Stimulated activated CD4-positive, alpha-beta T cell treated with anti-CD3 and anti-CD28 coated beads, Interleukin-1b, Interleukin-23, amount 100 ng/mL, for 48 hours (primary cell): ENCODE measurements at regions not wholly inside any gene's neighbourhood (a gene's known extent, or its start where the extent isn't known, plus 50 kb on each side); places are given as distances from the start of the nearest gene placed in this dataset.
"Not testable (repeated sequence)": the region's sequence is repeated elsewhere in the genome, so short reads cannot be mapped to it uniquely, and the experiment has no call there.

Source experiments
- DNase-seq: peaks from one replicate; pipeline ENCODE4 v3.0.0-alpha.2; 2020

DNA sequence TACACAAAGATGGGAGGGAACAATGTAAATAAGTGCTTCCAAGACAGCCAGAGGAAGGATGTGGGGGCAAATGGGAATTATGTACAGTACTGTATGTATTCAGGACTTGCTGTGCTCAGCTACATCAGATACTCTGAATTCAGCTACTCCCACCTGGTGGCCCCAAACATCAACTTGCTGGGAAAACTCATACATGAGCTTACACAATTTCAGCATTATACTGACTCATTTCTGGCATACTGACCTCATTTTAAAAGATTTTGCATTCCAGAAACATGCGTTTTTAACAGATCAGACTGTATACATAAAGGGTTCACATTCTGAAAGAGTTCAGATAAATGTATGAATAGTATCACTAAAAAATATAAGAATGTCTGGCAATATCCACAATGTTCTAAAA lies 59.7 kb downstream of the GPX5 start:
- no peak for DNase-seq

GRCh38 chr6:28586324-28586723 lies 60.6 kb downstream of the GPX5 start:
- DNase-seq: no peak

GRCh38 chr6:28586962-28587745 lies 61.5 kb downstream of the GPX5 start:
- DNase-seq: peak; percentile 80

DNA sequence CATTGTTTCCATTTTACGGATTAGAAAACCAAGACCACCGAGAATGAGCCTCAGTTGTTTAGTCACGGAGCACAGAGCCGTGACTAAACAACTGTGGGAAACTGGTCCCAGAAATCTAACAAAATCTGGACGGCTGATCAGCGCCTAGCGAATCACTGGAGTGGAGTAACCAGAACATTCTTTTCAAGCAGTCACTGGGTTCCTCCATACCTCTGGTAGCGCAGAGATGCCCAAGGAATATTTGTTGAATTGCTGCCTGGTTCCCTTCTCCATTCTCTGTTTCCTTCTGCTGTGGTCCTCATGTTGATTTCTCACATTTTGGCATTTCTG lies 62.0 kb downstream of the GPX5 start:
- DNase-seq: no peak

- DNase-seq: no peak
These were observed 63.0 kb downstream of the GPX5 start for GRCh38 chr6:28588666-28589065.

GRCh38 chr6:28589234-28589956 lies 63.7 kb downstream of the GPX5 start:
- peak; percentile 75 for DNase-seq

GRCh38 chr6:28589957-28590349 lies 64.3 kb downstream of the GPX5 start:
- DNase-seq: no peak

DNA sequence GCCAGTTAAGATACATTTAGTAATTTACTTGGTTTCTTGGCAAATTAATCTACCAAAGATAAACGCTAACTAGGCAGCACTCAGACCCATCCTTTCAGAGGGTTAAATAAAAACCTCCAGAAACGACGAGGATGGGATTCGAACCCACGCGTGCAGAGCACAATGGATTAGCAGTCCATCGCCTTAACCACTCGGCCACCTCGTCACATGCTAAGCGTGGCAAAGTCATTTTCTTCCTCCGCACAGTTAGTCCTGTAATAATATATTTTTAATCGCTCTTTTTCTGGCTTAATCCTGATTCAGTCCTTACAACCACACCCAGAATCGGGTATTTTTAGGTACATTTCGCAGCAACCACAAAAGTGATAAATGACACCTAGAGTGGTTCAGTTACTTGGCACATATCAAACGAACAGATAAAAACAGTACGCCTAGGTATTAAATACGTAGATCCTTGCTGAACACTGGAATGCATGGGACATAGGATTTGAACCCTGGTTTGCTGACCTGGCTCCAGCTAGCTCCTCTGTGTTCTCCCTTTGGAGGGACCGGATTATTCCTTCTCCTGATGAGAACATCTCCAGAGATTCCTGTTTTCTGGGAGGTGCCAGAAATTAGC lies 71.6 kb downstream of the GPX5 start:
- peak; percentile 70 for DNase-seq

DNA sequence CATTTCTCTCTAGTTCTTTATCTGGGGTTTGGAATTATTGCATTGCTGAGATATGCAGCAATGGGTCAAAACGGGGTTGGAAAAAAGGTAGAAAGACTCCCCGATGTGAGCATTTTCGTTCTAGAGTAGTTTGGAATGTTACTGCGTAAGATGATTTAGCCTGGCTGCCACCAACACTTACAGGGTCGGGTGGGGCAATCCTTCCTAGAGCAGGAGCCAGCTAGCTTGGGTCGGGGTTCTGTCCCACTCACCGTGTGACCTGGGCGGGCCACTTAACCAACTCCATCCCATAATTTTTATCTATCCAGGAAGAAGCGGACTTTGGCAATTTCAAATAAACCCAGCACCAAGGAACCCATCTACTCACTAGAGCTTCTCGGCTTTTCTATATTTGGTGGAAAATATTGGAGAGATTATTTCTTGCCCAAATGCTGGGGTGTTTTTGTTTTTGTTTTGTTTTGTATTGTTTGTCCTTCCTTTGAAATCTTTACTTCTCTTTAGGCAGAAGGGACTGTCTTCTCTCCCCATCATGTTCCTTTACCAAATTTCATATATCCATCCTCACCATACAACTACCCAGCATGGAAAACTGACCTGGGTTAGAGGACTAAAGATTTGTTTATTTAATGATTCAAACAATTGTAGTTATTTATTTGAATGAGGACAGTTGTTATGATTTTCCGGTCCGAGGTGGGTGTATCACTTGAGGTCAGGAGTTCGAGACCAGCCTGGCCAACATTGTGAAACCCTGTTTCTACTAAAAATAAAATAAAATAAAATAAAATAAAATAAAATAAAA lies 72.4 kb downstream of the GPX5 start:
- no peak for DNase-seq

DNA sequence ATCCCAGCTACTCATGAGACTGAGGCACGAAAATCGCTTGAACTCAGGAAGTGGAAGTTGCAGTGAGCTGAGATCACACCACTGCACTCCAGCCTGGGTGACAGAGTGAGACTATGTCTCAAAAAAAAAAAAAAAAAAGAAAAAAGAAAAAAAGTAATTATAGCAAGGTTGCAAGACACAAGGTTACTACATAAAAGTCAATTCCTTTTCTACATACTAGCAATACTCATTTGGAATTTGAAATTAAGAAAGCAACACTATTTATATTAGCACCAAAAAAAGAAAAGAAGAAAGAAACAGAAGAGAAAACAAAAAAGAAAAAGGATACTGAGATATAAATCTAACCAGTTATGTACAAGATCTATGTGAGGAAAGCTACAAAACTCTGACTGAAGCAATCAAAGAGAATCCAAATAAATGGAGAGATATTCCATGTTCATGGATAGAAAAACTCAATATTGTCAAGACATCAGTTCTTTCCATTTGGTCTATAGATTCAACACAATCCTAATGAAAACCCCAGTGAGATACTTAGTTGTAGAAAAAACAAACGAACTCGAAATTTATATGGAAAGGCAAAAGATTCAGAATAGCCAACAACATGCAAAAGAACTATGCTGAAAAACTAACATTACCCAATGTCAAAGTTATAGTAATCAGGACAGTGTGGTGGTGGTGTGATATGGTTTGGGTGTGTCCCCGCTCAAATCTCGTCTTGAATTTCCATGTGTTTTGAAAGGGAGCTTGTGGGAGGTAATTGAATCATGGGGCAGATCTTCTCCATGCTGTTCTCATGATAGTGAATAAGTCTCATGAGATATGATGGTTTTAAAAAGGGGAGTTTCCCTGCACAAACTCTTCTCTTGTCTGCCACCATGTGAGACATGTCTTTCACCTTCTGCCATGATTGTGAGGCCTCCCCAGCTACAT lies 73.3 kb downstream of the GPX5 start:
- DNase-seq: no peak

DNA sequence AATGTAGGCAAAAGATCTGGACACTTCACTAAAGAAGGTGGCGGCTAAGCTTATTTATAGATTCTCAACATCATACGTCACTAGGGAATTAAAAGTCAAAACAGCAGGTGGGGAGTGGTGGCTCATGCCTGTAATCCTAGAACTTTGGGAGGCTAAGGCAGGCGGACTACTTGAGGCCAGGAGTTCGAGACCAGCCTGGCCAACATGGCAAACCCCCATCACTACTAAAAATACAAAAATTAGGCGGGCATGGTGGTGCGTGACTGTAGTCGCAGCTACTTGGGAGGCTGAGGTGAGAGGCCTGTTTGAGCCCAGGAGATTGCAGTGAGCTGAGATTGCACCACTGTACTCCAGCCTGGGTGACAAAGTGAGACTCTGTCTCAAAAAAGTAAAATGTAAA lies 74.6 kb downstream of the GPX5 start:
- DNase-seq: no peak

GRCh38 chr6:28603891-28604290 lies 78.2 kb downstream of the GPX5 start:
- DNase-seq: no peak

GRCh38 chr6:28606424-28607391 lies 81.0 kb downstream of the GPX5 start:
- peak; percentile 59 for DNase-seq

DNA sequence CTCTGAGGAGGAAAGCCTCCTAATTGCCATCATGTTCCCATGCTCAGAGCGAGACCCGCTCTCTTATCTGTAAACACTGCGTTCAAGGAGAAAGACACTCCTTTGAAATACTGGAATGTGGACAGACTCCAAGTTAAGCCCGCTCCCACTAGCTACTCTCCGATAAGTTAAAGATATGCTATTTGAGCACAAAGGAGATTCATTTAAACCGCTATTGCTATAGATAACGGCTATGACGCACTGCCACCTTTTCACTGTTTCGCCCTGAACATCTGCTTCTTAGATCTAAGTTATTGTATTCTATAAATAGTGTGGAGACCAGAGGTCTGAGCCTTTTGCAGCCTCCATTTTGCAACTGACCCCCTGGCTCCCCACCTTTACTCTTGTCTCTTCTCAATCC lies 82.3 kb downstream of the GPX5 start:
- DNase-seq: no peak

- DNase-seq: no peak
These were observed 84.0 kb downstream of the GPX5 start for GRCh38 chr6:28609672-28610071.

- DNase-seq: no peak
These were observed 89.9 kb downstream of the GPX5 start for GRCh38 chr6:28615616-28615954.

GRCh38 chr6:28615955-28616747 lies 90.5 kb downstream of the GPX5 start:
- DNase-seq: no peak

- no peak for DNase-seq
These were observed 93.3 kb downstream of the GPX5 start for GRCh38 chr6:28618898-28619555.

DNA sequence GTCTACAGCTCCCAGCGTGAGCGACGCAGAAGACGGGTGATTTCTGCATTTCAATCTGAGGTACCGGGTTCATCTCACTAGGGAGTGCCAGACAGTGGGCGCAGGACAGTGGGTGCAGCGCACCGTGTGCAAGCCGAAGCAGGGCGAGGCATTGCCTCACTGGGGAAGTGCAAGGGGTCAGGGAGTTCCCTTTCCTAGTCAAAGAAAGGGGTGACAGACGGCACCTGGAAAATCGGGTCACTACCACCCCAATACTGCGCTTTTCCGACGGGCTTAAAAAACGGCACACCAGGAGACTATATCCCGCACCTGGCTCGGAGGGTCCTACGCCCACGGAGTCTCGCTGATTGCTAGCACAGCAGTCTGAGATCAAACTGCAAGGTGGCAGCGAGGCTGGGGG lies 95.6 kb downstream of the GPX5 start:
- DNase-seq: not testable (repeated sequence)

- not testable (repeated sequence) for DNase-seq
These were observed 97.6 kb downstream of the GPX5 start for GRCh38 chr6:28623242-28623641.
